Thyroid gland (tissue), 4 donors: ENCODE measurements at regions not wholly inside any gene's neighbourhood (a gene's known extent, or its start where the extent isn't known, plus 50 kb on each side); places are given as distances from the start of the nearest gene placed in this dataset.

Experiments used
- CTCF ChIP-seq, 6 experiments: fragments of 200-600 bp in 3 of 6; fragments of 450-650 bp in 3 of 6; sonication (generic) in 3 of 6; IDR thresholded peaks; one replicate each; pipeline ENCODE4 v1.5.1; 2016 to 2019; ENCODE audit warnings: antibody characterized with exemption in 6 of 6, mild to moderate bottlenecking in 2 of 6, inconsistent platforms in 1 of 6, moderate library complexity in 1 of 6
- POLR2A ChIP-seq, 2 donors: fragments of 450-650 bp; IDR thresholded peaks; one replicate each; pipeline ENCODE4 v1.6.1; 2017; ENCODE audit warnings: antibody characterized with exemption in 2 of 2, mild to moderate bottlenecking in 2 of 2, moderate library complexity in 1 of 2

GRCh38 chr5:11998397-11998796 lies 94.2 kb upstream of the CTNND2 start:
- TF ChIP-seq CTCF (IDR thresholded peaks at IDR 0.05) (no peak), POLR2A (IDR thresholded peaks at IDR 0.05) (no peak)
